ENCODE measurements at regions not wholly inside any gene's neighbourhood (a gene's known extent, or its start where the extent isn't known, plus 50 kb on each side); places are given as distances from the start of the nearest gene placed in this dataset.

GRCh38 chr20:11445891-11446290 lies 471.8 kb upstream of the BTBD3 start:
- ChIA-PET POLR2A (no interaction called here), CTCF (no interaction called here)

GRCh38 chr20:11447371-11448100 lies 470.2 kb upstream of the BTBD3 start:
- ChIA-PET POLR2A (no interaction called here), CTCF (no interaction called here)

- ChIA-PET POLR2A (no interaction called here), CTCF (no interaction called here)
These were observed 469.1 kb upstream of the BTBD3 start for GRCh38 chr20:11448554-11448953.

- POLR2A ChIA-PET, result no interaction called here
- CTCF ChIA-PET, result no interaction called here
These were observed 465.9 kb upstream of the BTBD3 start for GRCh38 chr20:11451793-11452291.

GRCh38 chr20:11452326-11452725 lies 465.4 kb upstream of the BTBD3 start:
- CTCF ChIA-PET, result no interaction called here
- POLR2A ChIA-PET, result no interaction called here

GRCh38 chr20:11453430-11453829 lies 464.3 kb upstream of the BTBD3 start:
- ChIA-PET CTCF (no interaction called here), POLR2A (no interaction called here)

GRCh38 chr20:11454966-11455799 lies 462.5 kb upstream of the BTBD3 start:
- ChIA-PET CTCF (no interaction called here), POLR2A (no interaction called here)

- ChIA-PET POLR2A (no interaction called here), CTCF (no interaction called here)
These were observed 460.2 kb upstream of the BTBD3 start for GRCh38 chr20:11457488-11457887.

GRCh38 chr20:11459090-11459890 lies 458.4 kb upstream of the BTBD3 start:
- POLR2A ChIA-PET, result no interaction called here
- CTCF ChIA-PET, result no interaction called here

GRCh38 chr20:11467436-11467835 lies 450.3 kb upstream of the BTBD3 start:
- CTCF ChIA-PET, result no interaction called here
- POLR2A ChIA-PET, result no interaction called here

GRCh38 chr20:11468880-11469279 lies 448.8 kb upstream of the BTBD3 start:
- CTCF ChIA-PET, result no interaction called here
- POLR2A ChIA-PET, result no interaction called here

- CTCF ChIA-PET, result no interaction called here
These were observed 447.8 kb upstream of the BTBD3 start for GRCh38 chr20:11469795-11470435.

GRCh38 chr20:11473983-11474382 lies 443.7 kb upstream of the BTBD3 start:
- CTCF ChIA-PET, result no interaction called here
- POLR2A ChIA-PET, result no interaction called here

More at GRCh38 chr20:11469795-11470435, 447.8 kb upstream of the BTBD3 start:
- POLR2A ChIA-PET, result no interaction called here

GRCh38 chr20:11483697-11484096 lies 434.0 kb upstream of the BTBD3 start:
- POLR2A ChIA-PET, result no interaction called here
- CTCF ChIA-PET, result no interaction called here

GRCh38 chr20:11484479-11484878 lies 433.2 kb upstream of the BTBD3 start:
- ChIA-PET POLR2A (no interaction called here), CTCF (no interaction called here)

GRCh38 chr20:11492386-11492785 lies 425.3 kb upstream of the BTBD3 start:
- CTCF ChIA-PET, result no interaction called here
- POLR2A ChIA-PET, result no interaction called here

- CTCF ChIA-PET, result no interaction called here
These were observed 424.8 kb upstream of the BTBD3 start for GRCh38 chr20:11492846-11493245.

GRCh38 chr20:11496380-11496779 lies 421.3 kb upstream of the BTBD3 start:
- CTCF ChIA-PET, result no interaction called here
- POLR2A ChIA-PET, result no interaction called here

More at GRCh38 chr20:11492846-11493245, 424.8 kb upstream of the BTBD3 start:
- POLR2A ChIA-PET, result no interaction called here

- CTCF ChIA-PET, result no interaction called here
- POLR2A ChIA-PET, result no interaction called here
These were observed 420.1 kb upstream of the BTBD3 start for GRCh38 chr20:11497545-11497944.

GRCh38 chr20:11499101-11499634 lies 418.5 kb upstream of the BTBD3 start:
- CTCF ChIA-PET, result no interaction called here

More at GRCh38 chr20:11499101-11499634, 418.5 kb upstream of the BTBD3 start:
- POLR2A ChIA-PET, result no interaction called here

All from activated CD8-positive, alpha-beta memory T cell treated with anti-CD3 and anti-CD28 coated beads for 36 hours (primary cell).